ENCODE measurements at regions not wholly inside any gene's neighbourhood (a gene's known extent, or its start where the extent isn't known, plus 50 kb on each side); places are given as distances from the start of the nearest gene placed in this dataset.

GRCh38 chr13:102970542-102970941 is 95.7 kb downstream of the SLC10A2 start:
- Histone ChIP-seq H4K20me1 (ENCODE audit: insufficient read depth, low read length) (no peaks in the 10 kb centered on the region), H3K36me3 (ENCODE audit: insufficient read depth, low read length) (no peaks in the 10 kb centered on the region), H3K79me2 (ENCODE audit: insufficient read depth, low read length) (no peaks in the 10 kb centered on the region), H3K4me1 (ENCODE audit: insufficient read depth, low read length) (no peaks in the 10 kb centered on the region), H3K27ac (ENCODE audit: low read depth, low read length) (no peak overlapping the region), H3K9me3 (ENCODE audit: low read depth, low read length) (no peaks in the 10 kb centered on the region), H3K27me3 (ENCODE audit: insufficient read depth, low read length) (no peaks in the 10 kb centered on the region), H3K4me3 (ENCODE audit: insufficient read depth, low read length) (no peak overlapping the region), H3K4me2 (ENCODE audit: insufficient read depth, low read length) (no peak overlapping the region), H2AFZ (ENCODE audit: low read length) (no peak overlapping the region)
- no peak for TF ChIP-seq CTCF (IDR thresholded peaks at IDR 0.05; ENCODE audit: extremely low read depth, low read depth, low read length)
- no peak for DNase-seq (ENCODE audit: insufficient read length, low spot score, missing footprints)

- Histone ChIP-seq H3K79me2 (ENCODE audit: insufficient read depth, low read length) (no peaks in the 10 kb centered on the region), H2AFZ (ENCODE audit: low read length) (no peak overlapping the region), H3K4me2 (ENCODE audit: insufficient read depth, low read length) (no peak overlapping the region), H3K4me3 (ENCODE audit: insufficient read depth, low read length) (no peak overlapping the region), H3K9me3 (ENCODE audit: low read depth, low read length) (no peaks in the 10 kb centered on the region), H4K20me1 (ENCODE audit: insufficient read depth, low read length) (no peaks in the 10 kb centered on the region), H3K4me1 (ENCODE audit: insufficient read depth, low read length) (no peaks in the 10 kb centered on the region), H3K27ac (ENCODE audit: low read depth, low read length) (no peak overlapping the region), H3K36me3 (ENCODE audit: insufficient read depth, low read length) (no peaks in the 10 kb centered on the region), H3K27me3 (ENCODE audit: insufficient read depth, low read length) (no peaks in the 10 kb centered on the region)
- DNase-seq (ENCODE audit: insufficient read length, low spot score, missing footprints) = no peak
- no peak for TF ChIP-seq CTCF (IDR thresholded peaks at IDR 0.05; ENCODE audit: extremely low read depth, low read depth, low read length)
Observed at GRCh38 chr13:102968572-102969228, 97.5 kb downstream of the SLC10A2 start.

GRCh38 chr13:102965802-102966201 is 100.4 kb downstream of the SLC10A2 start:
- TF ChIP-seq CTCF (IDR thresholded peaks at IDR 0.05; ENCODE audit: extremely low read depth, low read depth, low read length) = no peak
- no peak for DNase-seq (ENCODE audit: insufficient read length, low spot score, missing footprints)
- Histone ChIP-seq H4K20me1 (ENCODE audit: insufficient read depth, low read length) (no peaks in the 10 kb centered on the region), H3K27ac (ENCODE audit: low read depth, low read length) (no peak overlapping the region), H3K36me3 (ENCODE audit: insufficient read depth, low read length) (no peaks in the 10 kb centered on the region), H3K4me1 (ENCODE audit: insufficient read depth, low read length) (no peaks in the 10 kb centered on the region), H3K27me3 (ENCODE audit: insufficient read depth, low read length) (no peaks in the 10 kb centered on the region), H3K4me2 (ENCODE audit: insufficient read depth, low read length) (no peak overlapping the region), H3K79me2 (ENCODE audit: insufficient read depth, low read length) (no peaks in the 10 kb centered on the region), H3K9me3 (ENCODE audit: low read depth, low read length) (no peaks in the 10 kb centered on the region), H2AFZ (ENCODE audit: low read length) (no peak overlapping the region), H3K4me3 (ENCODE audit: insufficient read depth, low read length) (no peak overlapping the region)

- Histone ChIP-seq H4K20me1 (ENCODE audit: insufficient read depth, low read length) (no peaks in the 10 kb centered on the region), H3K36me3 (ENCODE audit: insufficient read depth, low read length) (no peaks in the 10 kb centered on the region), H3K4me2 (ENCODE audit: insufficient read depth, low read length) (no peak overlapping the region), H3K4me1 (ENCODE audit: insufficient read depth, low read length) (no peaks in the 10 kb centered on the region), H2AFZ (ENCODE audit: low read length) (no peak overlapping the region), H3K9me3 (ENCODE audit: low read depth, low read length) (no peaks in the 10 kb centered on the region), H3K27ac (ENCODE audit: low read depth, low read length) (no peak overlapping the region), H3K27me3 (ENCODE audit: insufficient read depth, low read length) (no peaks in the 10 kb centered on the region), H3K4me3 (ENCODE audit: insufficient read depth, low read length) (no peak overlapping the region), H3K79me2 (ENCODE audit: insufficient read depth, low read length) (no peaks in the 10 kb centered on the region)
- no peak for DNase-seq (ENCODE audit: insufficient read length, low spot score, missing footprints)
- no peak for TF ChIP-seq CTCF (IDR thresholded peaks at IDR 0.05; ENCODE audit: extremely low read depth, low read depth, low read length)
Observed at GRCh38 chr13:102962430-102962829, 103.8 kb downstream of the SLC10A2 start.

Data from osteoblast (primary cell).